Fibroblast of villous mesenchyme (primary cell): ENCODE measurements at regions not wholly inside any gene's neighbourhood (a gene's known extent, or its start where the extent isn't known, plus 50 kb on each side); places are given as distances from the start of the nearest gene placed in this dataset.

ENCODE experiments used
- DNase-seq: peaks from one replicate; pipeline ENCODE4 v3.0.0-alpha.2; 2010; ENCODE audit warnings: low read depth
- H3K4me3 ChIP-seq: 2 replicates; pipeline ENCODE4 v1.5.1; 2011; ENCODE audit warnings: low read depth, mild to moderate bottlenecking, low read length
- CTCF ChIP-seq: IDR thresholded peaks from 2 replicates; pipeline ENCODE4 v1.5.1; 2012; ENCODE audit warnings: low read depth, mild to moderate bottlenecking, low read length; ENCODE audit not compliant: insufficient read depth

GRCh38 chr13:74084375-74084935, 49.7 kb downstream of the KLF12 start:
- no peak for DNase-seq
- TF ChIP-seq CTCF: no peak

GRCh38 chr13:74082741-74083160, 51.5 kb downstream of the KLF12 start:
- no peak for TF ChIP-seq CTCF
- H3K4me3 ChIP-seq: no peak overlapping the region
- DNase-seq: no peak

More at GRCh38 chr13:74084375-74084935, 49.7 kb downstream of the KLF12 start:
- H3K4me3 ChIP-seq: no peak overlapping the region

GRCh38 chr13:74080762-74081161, 53.4 kb downstream of the KLF12 start:
- DNase-seq: no peak
- TF ChIP-seq CTCF: no peak
- no peak overlapping the region for H3K4me3 ChIP-seq

DNA sequence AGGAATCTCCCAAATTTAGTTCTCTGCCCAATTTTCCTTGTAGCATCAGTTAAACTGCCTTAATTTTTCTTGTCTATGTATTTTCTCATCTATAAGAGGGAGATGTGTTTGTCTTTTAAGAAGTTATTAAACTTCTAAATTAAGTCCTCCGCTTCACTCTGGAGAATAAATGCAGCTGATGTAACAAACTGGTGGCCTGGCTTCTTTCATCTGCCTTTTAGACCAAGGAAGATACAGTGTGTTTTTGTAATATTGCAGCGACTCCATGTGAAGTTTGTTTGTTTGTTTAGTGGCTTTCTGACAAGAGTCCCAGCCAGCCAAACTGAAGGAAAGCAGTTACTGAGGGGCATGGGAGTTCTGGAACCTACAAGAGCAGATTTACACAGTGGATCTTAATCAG, 56.4 kb downstream of the KLF12 start:
- no peak overlapping the region for H3K4me3 ChIP-seq
- peak; percentile 62 for DNase-seq
- no peak for TF ChIP-seq CTCF

DNA sequence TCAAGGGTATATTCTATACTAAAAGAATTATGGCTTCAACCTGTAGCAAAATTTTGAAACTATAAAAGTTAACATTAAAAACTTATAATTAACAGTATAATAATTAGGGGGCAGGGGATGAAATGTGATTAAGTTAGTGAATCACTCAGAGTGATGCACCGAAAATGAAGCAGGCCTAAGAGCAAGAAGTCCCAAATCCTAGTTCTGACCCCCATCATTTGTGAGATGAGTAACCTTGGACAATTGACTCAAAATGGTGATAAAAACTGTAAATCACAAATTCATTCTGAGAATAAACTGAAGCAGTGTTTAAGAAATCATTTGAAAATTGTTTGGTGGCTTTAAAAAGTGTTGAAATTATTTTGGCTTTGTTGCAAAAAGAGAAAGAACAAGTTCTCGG, 56.8 kb downstream of the KLF12 start:
- DNase-seq: no peak
- TF ChIP-seq CTCF: no peak
- no peak overlapping the region for H3K4me3 ChIP-seq

- TF ChIP-seq CTCF: no peak
- DNase-seq: no peak
- H3K4me3 ChIP-seq: no peak overlapping the region
Measured at GRCh38 chr13:74074723-74075122, 59.5 kb downstream of the KLF12 start.

DNA sequence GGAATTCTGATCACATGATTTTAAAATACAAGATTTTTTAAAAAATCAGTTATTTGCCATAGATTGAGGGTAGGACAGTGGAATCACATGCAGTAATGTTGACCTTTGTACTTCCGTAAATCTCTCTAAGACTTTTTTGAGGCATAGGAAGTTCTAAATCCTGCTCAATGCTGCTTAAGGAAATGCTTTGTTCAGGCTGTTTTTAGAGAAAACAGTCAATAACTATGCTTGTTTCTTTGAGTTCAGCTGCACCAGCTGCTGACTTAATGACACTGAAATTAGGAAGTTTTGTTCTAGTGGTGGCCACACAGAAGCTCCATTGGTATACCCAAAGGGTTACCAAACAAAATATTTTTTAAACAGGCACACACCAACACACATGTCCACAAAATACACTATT, 60.9 kb downstream of the KLF12 start:
- TF ChIP-seq CTCF: no peak
- DNase-seq: no peak

More for the DNA sequence above, 60.9 kb downstream of the KLF12 start:
- no peak overlapping the region for H3K4me3 ChIP-seq
